Muscle layer of duodenum (tissue), 2 donors: ENCODE measurements at regions not wholly inside any gene's neighbourhood (a gene's known extent, or its start where the extent isn't known, plus 50 kb on each side); places are given as distances from the start of the nearest gene placed in this dataset.

Experiments used
- H3K27ac ChIP-seq: one replicate; pipeline ENCODE4 v1.7.0; 2013; ENCODE audit warnings: mild to moderate bottlenecking, low read length
- H3K27me3 ChIP-seq: one replicate; pipeline ENCODE4 v1.7.0; 2013; ENCODE audit warnings: low read depth, mild to moderate bottlenecking, control low read depth, low read length
- H3K36me3 ChIP-seq, 2 donors: one replicate each; pipeline ENCODE4 v1.7.0; 2013; ENCODE audit warnings: low read length in 2 of 2, control low read depth in 1 of 2, mild to moderate bottlenecking in 1 of 2; ENCODE audit not compliant: insufficient read depth in 2 of 2, control insufficient read depth in 1 of 2
- H3K4me1 ChIP-seq, 2 donors: one replicate each; pipeline ENCODE4 v1.7.0; 2013; ENCODE audit warnings: low read length in 2 of 2, mild to moderate bottlenecking in 2 of 2, control low read depth in 1 of 2, moderate library complexity in 1 of 2; ENCODE audit not compliant: insufficient read depth in 2 of 2, control insufficient read depth in 1 of 2
- H3K4me3 ChIP-seq, 2 donors: one replicate each; pipeline ENCODE4 v1.7.0; 2013; ENCODE audit warnings: low read length in 2 of 2, low read depth in 1 of 2, mild to moderate bottlenecking in 1 of 2
- H3K9me3 ChIP-seq, 2 donors: one replicate each; pipeline ENCODE4 v1.7.0; 2013; ENCODE audit warnings: low read length in 2 of 2, control low read depth in 1 of 2, mild to moderate bottlenecking in 1 of 2; ENCODE audit not compliant: control insufficient read depth in 1 of 2
- donor health status: healthy.

- no peak overlapping the region for H3K4me3 ChIP-seq
- peaks cover 3 to 8% of the 10 kb centered on the region in 2 donors for H3K4me1 ChIP-seq
- peaks cover 0 to 3% of the 10 kb centered on the region in 2 donors for H3K9me3 ChIP-seq
- no peak overlapping the region for H3K27ac ChIP-seq
- no peaks in the 10 kb centered on the region for H3K27me3 ChIP-seq
- H3K36me3 ChIP-seq = no peaks in the 10 kb centered on the region
Observed at GRCh38 chr9:570187-570586, 271.3 kb upstream of the DMRT1 start.

- H3K27me3 ChIP-seq = no peaks in the 10 kb centered on the region
- no peak overlapping the region for H3K4me3 ChIP-seq
- no peaks in the 10 kb centered on the region for H3K36me3 ChIP-seq
- H3K9me3 ChIP-seq = peaks cover 0 to 3% of the 10 kb centered on the region in 2 donors
- no peak overlapping the region for H3K27ac ChIP-seq
- H3K4me1 ChIP-seq = peaks cover 3 to 8% of the 10 kb centered on the region in 2 donors
Observed at GRCh38 chr9:571066-571465, 270.4 kb upstream of the DMRT1 start.

GRCh38 chr9:571741-572140, 269.8 kb upstream of the DMRT1 start:
- peaks cover 3 to 8% of the 10 kb centered on the region in 2 donors for H3K4me1 ChIP-seq
- H3K27ac ChIP-seq = no peak overlapping the region
- peaks cover 0 to 3% of the 10 kb centered on the region in 2 donors for H3K9me3 ChIP-seq
- H3K4me3 ChIP-seq = no peak overlapping the region
- no peaks in the 10 kb centered on the region for H3K36me3 ChIP-seq
- no peaks in the 10 kb centered on the region for H3K27me3 ChIP-seq

GRCh38 chr9:573691-574410, 267.6 kb upstream of the DMRT1 start:
- Histone ChIP-seq H3K27ac (no peak overlapping the region), H3K9me3 (no peaks in the 10 kb centered on the region), H3K4me3 (no peak overlapping the region), H3K36me3 (no peaks in the 10 kb centered on the region), H3K27me3 (no peaks in the 10 kb centered on the region), H3K4me1 (peaks cover 3 to 8% of the 10 kb centered on the region in 2 donors)

GRCh38 chr9:575139-575538, 266.4 kb upstream of the DMRT1 start:
- Histone ChIP-seq H3K27ac (no peak overlapping the region), H3K27me3 (no peaks in the 10 kb centered on the region), H3K4me3 (no peak overlapping the region), H3K9me3 (no peaks in the 10 kb centered on the region), H3K36me3 (no peaks in the 10 kb centered on the region), H3K4me1 (peaks cover 3 to 8% of the 10 kb centered on the region in 2 donors)

GRCh38 chr9:580652-581342, 260.7 kb upstream of the DMRT1 start:
- Histone ChIP-seq H3K27me3 (no peaks in the 10 kb centered on the region), H3K9me3 (no peaks in the 10 kb centered on the region), H3K27ac (no peak overlapping the region), H3K36me3 (no peaks in the 10 kb centered on the region), H3K4me1 (no peaks in the 10 kb centered on the region), H3K4me3 (no peak overlapping the region)

GRCh38 chr9:581673-582497, 259.6 kb upstream of the DMRT1 start:
- Histone ChIP-seq H3K27me3 (no peaks in the 10 kb centered on the region), H3K9me3 (no peaks in the 10 kb centered on the region), H3K27ac (no peak overlapping the region), H3K36me3 (no peaks in the 10 kb centered on the region), H3K4me1 (no peaks in the 10 kb centered on the region), H3K4me3 (no peak overlapping the region)

- no peaks in the 10 kb centered on the region for H3K27me3 ChIP-seq
- H3K4me1 ChIP-seq = no peaks in the 10 kb centered on the region
- H3K27ac ChIP-seq = no peak overlapping the region
- H3K36me3 ChIP-seq = no peaks in the 10 kb centered on the region
- H3K4me3 ChIP-seq = no peak overlapping the region
- no peaks in the 10 kb centered on the region for H3K9me3 ChIP-seq
Observed at GRCh38 chr9:582775-583174, 258.7 kb upstream of the DMRT1 start.

GRCh38 chr9:587527-587926, 254.0 kb upstream of the DMRT1 start:
- peaks cover 0 to 5% of the 10 kb centered on the region in 2 donors for H3K4me1 ChIP-seq
- no peak overlapping the region for H3K27ac ChIP-seq
- H3K9me3 ChIP-seq = no peaks in the 10 kb centered on the region
- no peaks in the 10 kb centered on the region for H3K27me3 ChIP-seq
- no peak overlapping the region for H3K4me3 ChIP-seq
- no peaks in the 10 kb centered on the region for H3K36me3 ChIP-seq

- peaks cover 0 to 5% of the 10 kb centered on the region in 2 donors for H3K4me1 ChIP-seq
- H3K4me3 ChIP-seq = no peak overlapping the region
- no peaks in the 10 kb centered on the region for H3K27me3 ChIP-seq
- H3K27ac ChIP-seq = no peak overlapping the region
- H3K9me3 ChIP-seq = no peaks in the 10 kb centered on the region
- H3K36me3 ChIP-seq = no peaks in the 10 kb centered on the region
Observed at GRCh38 chr9:588981-589380, 252.5 kb upstream of the DMRT1 start.

GRCh38 chr9:589723-590122, 251.8 kb upstream of the DMRT1 start:
- H3K9me3 ChIP-seq = no peaks in the 10 kb centered on the region
- no peak overlapping the region for H3K4me3 ChIP-seq
- no peaks in the 10 kb centered on the region for H3K27me3 ChIP-seq
- peaks cover 0 to 5% of the 10 kb centered on the region in 2 donors for H3K4me1 ChIP-seq
- no peaks in the 10 kb centered on the region for H3K36me3 ChIP-seq
- H3K27ac ChIP-seq = no peak overlapping the region
